Left kidney (tissue), 1 donor: ENCODE measurements at regions not wholly inside any gene's neighbourhood (a gene's known extent, or its start where the extent isn't known, plus 50 kb on each side); places are given as distances from the start of the nearest gene placed in this dataset.
"Not testable (repeated sequence)": the region's sequence is repeated elsewhere in the genome, so short reads cannot be mapped to it uniquely, and the experiment has no call there.

Experiments
- DNase-seq: peaks from one replicate; pipeline ENCODE4 v3.0.0-alpha.2; 2013

- DNase-seq: no peak
These were observed 68.1 kb upstream of the GRXCR1 start for GRCh38 chr4:42824278-42824977.

- no peak for DNase-seq
These were observed 71.3 kb upstream of the GRXCR1 start for GRCh38 chr4:42821230-42821629.

GRCh38 chr4:42819863-42820514 is 72.5 kb upstream of the GRXCR1 start:
- DNase-seq: no peak

- DNase-seq: no peak
These were observed 74.6 kb upstream of the GRXCR1 start for GRCh38 chr4:42817913-42818312.

- no peak for DNase-seq
These were observed 75.6 kb upstream of the GRXCR1 start for GRCh38 chr4:42816880-42817400.

- DNase-seq: no peak
These were observed 76.2 kb upstream of the GRXCR1 start for GRCh38 chr4:42816189-42816879.

- DNase-seq: no peak
These were observed 83.0 kb upstream of the GRXCR1 start for GRCh38 chr4:42809419-42810084.

- no peak for DNase-seq
These were observed 86.1 kb upstream of the GRXCR1 start for GRCh38 chr4:42806303-42806835.

GRCh38 chr4:42789041-42789567 is 103.4 kb upstream of the GRXCR1 start:
- no peak for DNase-seq

GRCh38 chr4:42787079-42787463 is 105.4 kb upstream of the GRXCR1 start:
- no peak for DNase-seq

- DNase-seq: no peak
These were observed 106.0 kb upstream of the GRXCR1 start for GRCh38 chr4:42786350-42787078.

- DNase-seq: no peak
These were observed 106.7 kb upstream of the GRXCR1 start for GRCh38 chr4:42785817-42786216.

GRCh38 chr4:42781315-42781714 is 111.2 kb upstream of the GRXCR1 start:
- no peak for DNase-seq

- no peak for DNase-seq
These were observed 114.2 kb upstream of the GRXCR1 start for GRCh38 chr4:42778349-42778748.

- no peak for DNase-seq
These were observed 111.3 kb upstream of the ATP8A1 start for GRCh38 chr4:42768125-42768748.

GRCh38 chr4:42767669-42768068 is 110.8 kb upstream of the ATP8A1 start:
- no peak for DNase-seq

GRCh38 chr4:42761804-42762203 is 104.9 kb upstream of the ATP8A1 start:
- no peak for DNase-seq

- not testable (repeated sequence) for DNase-seq
These were observed 98.1 kb upstream of the ATP8A1 start for GRCh38 chr4:42754965-42755364.

- DNase-seq: no peak
These were observed 94.7 kb upstream of the ATP8A1 start for GRCh38 chr4:42751587-42751986.

- peak; percentile 28 for DNase-seq
These were observed 94.0 kb upstream of the ATP8A1 start for GRCh38 chr4:42750856-42751255.

- DNase-seq: peak; percentile 12
These were observed 93.2 kb upstream of the ATP8A1 start for GRCh38 chr4:42750091-42750490.
